ENCODE measurements at regions not wholly inside any gene's neighbourhood (a gene's known extent, or its start where the extent isn't known, plus 50 kb on each side); places are given as distances from the start of the nearest gene placed in this dataset.
"Not testable (repeated sequence)": the region's sequence is repeated elsewhere in the genome, so short reads cannot be mapped to it uniquely, and the experiment has no call there.

DNA sequence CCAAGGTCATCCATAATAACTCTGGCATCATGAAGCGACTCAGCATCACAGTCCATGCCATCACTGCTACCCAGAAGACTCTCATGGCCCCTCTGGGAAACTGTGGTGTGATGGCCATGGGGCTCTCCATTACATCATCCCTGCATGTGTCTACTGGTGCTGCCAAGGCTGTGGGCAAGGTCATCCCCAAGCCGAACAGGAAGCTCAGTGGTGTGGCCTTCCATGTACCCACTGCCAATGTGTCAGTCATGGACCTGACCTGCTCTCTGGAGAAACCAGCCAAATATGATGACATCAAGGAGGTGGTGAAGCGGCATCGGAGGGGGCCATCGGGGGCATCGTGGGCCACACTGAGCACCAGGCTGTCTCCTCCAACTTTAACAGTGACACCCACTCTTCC is 65.1 kb upstream of the ARHGAP29 start:
- DNase-seq (ENCODE audit: low read depth in 2 of 2), result no peak

DNA sequence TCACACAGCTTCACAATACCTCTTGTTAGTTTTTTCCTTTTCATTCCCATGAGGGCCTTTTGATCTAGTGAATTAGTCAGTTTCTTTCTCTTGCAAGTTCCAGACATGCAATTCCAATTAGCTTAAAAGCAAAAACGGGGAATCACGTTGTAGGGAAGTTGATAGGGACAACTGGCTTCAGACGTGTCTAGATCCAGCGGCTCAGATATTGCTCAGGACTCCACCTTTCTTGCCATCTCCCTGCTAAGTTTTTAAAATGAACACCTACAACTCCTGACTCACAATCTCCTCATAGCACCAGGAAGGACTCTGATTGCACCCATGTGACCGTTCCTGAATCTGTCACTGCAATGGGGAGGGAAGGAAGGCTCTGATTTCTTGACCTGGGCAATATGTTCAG is 63.8 kb upstream of the ARHGAP29 start:
- no peak for DNase-seq (ENCODE audit: low read depth in 2 of 2)

DNA sequence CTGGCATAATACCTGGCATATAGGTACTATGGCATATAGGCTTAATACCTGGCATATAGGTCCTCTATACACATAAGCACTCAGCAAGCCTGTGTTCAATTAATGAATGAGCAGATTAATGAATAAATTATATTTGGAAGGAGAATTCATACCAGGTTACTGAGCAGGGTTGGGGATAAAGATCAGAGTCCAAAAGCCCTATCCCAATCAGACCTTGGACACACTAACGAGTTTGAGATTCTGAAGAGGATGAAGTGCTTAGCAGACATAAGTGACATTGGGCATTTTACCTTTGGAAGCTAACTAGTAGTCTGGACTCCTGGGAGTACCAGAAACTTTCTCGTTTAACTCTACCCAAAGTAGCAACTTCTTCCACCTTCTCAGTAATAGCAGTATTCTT is 63.3 kb upstream of the ARHGAP29 start:
- DNase-seq (ENCODE audit: low read depth in 2 of 2), result no peak

DNA sequence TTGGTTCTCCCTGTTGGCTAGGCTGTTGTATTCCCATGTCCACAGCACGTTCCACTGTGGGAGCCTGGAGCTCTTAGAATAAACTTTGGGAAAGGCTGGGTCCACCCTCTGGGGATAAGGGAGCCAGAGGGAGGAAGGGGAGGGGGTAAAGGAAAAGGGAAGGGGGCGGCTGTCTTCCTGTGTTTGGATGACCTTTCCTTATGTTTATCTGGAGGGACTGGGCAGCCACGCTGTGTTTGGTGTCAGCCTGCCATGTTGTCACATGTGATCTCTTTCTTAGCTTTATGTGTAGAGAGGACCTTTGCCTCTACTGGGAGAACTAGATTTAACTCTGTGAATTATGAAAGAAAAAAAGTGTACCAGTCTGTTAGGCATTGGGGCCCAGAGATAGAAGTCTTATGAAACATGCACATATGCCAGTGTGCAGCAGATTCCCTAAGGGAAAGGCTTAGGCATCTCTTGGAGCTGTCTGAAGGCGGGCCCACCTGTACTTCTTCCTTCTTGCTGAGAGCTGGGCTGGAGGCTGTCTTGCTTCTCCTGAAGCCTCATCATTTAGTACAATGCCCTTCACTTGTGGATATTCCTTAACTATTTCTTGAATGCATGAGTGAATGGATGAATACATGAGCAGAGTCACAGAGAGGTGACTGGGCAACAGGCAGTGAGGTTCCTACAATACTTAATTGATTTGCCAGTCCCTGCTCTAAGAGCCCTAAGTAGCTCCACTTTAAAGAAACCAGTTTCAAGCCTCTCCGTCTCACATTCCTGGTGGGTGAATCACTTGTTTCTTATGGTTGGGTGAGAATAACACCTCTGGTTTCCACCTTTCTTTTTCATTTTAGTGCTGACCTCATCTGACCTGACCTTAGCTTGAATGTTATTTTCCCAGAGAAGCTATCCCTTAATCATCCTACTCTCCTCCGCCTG is 62.5 kb upstream of the ARHGAP29 start:
- no peak for DNase-seq (ENCODE audit: low read depth in 2 of 2)

- no peak for DNase-seq (ENCODE audit: low read depth in 2 of 2)
Measured at GRCh38 chr1:94298861-94299260, 61.5 kb upstream of the ARHGAP29 start.

DNA sequence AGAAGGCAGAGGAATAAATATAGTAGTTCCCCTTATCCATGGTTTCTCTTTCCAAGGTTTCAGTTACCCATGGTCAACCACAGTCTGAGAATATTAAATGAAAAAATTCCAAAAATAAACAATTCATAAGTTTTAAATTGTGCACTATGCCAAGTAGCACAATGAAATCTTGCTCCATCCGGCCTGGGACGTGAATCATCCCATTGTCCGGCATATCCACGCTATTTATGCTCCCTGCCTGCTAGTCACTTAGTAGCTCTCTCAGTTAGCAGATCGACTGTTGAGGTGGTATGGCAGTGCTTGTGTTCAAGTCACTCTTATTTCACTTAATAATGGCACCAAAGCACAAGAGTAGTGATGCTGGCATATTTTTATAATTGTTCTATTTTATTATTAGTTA is 58.6 kb upstream of the ARHGAP29 start:
- no peak for DNase-seq (ENCODE audit: low read depth in 2 of 2)

DNA sequence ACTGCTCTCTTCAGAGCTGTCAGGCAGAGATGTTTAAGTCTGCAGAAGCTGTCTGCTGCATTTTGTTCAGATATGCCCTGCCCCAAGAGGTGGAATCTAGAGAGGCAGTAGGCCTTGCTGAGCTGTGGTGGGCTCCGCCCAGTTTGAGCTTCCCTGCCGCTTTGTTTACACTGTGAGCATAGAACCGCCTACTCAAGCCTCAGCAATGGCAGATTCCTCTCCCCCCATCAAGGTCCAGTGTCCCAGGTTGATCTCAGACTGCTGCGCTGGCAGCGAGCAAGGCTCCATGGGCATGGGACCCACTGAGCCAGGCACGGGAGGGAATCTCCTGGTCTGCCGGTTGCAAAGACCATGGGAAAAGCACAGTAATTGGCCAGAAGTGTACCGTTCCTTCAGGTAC is 55.6 kb upstream of the ARHGAP29 start:
- DNase-seq (ENCODE audit: low read depth in 2 of 2), result not testable (repeated sequence)

GRCh38 chr1:94289244-94289643 is 51.9 kb upstream of the ARHGAP29 start:
- DNase-seq (ENCODE audit: low read depth in 2 of 2), result not testable (repeated sequence)
